ENCODE measurements at regions not wholly inside any gene's neighbourhood (a gene's known extent, or its start where the extent isn't known, plus 50 kb on each side); places are given as distances from the start of the nearest gene placed in this dataset.

GRCh38 chr15:56537881-56538280, 72.9 kb upstream of the MNS1 start:
- POLR2A ChIA-PET: no interaction called here
- no peak for DNase-seq (ENCODE audit: low read depth, low spot score)
- no peak overlapping the region for H3K4me3 ChIP-seq (ENCODE audit: low read depth, low read length)
- CTCF ChIA-PET: no interaction called here
- TF ChIP-seq CTCF (IDR thresholded peaks at IDR 0.05; ENCODE audit: insufficient read depth, low read length, missing control alignments): no peak

- POLR2A ChIA-PET: no interaction called here
- DNase-seq (ENCODE audit: low read depth, low spot score): no peak
- no peak overlapping the region for H3K4me3 ChIP-seq (ENCODE audit: low read depth, low read length)
- CTCF ChIA-PET: interaction anchor here (0.7 to 2.0 kb wide), 2 partner anchors 14 to 40 kb away, joined by 3 to 9 read pairs; no protein-coding TSS in a partner anchor
- TF ChIP-seq CTCF (IDR thresholded peaks at IDR 0.05; ENCODE audit: insufficient read depth, low read length, missing control alignments): no peak
Observed at GRCh38 chr15:56534728-56535127, 69.8 kb upstream of the MNS1 start.

GRCh38 chr15:56533731-56534403, 68.9 kb upstream of the MNS1 start:
- no peak overlapping the region for H3K4me3 ChIP-seq (ENCODE audit: low read depth, low read length)
- ChIA-PET CTCF (interaction anchor here (1.1 to 2.0 kb wide), 2 partner anchors 37 to 39 kb away, joined by 5 to 9 read pairs; no protein-coding TSS in a partner anchor), POLR2A (no interaction called here)
- DNase-seq (ENCODE audit: low read depth, low spot score): no peak
- TF ChIP-seq CTCF (IDR thresholded peaks at IDR 0.05; ENCODE audit: insufficient read depth, low read length, missing control alignments): no peak

GRCh38 chr15:56532721-56533460, 68.0 kb upstream of the MNS1 start:
- no peak for DNase-seq (ENCODE audit: low read depth, low spot score)
- ChIA-PET POLR2A (no interaction called here), CTCF (interaction anchor here (1.1 to 2.0 kb wide), 2 partner anchors 36 to 38 kb away, joined by 5 to 9 read pairs; no protein-coding TSS in a partner anchor)
- H3K4me3 ChIP-seq (ENCODE audit: low read depth, low read length): no peak overlapping the region
- no peak for TF ChIP-seq CTCF (IDR thresholded peaks at IDR 0.05; ENCODE audit: insufficient read depth, low read length, missing control alignments)

- DNase-seq (ENCODE audit: low read depth, low spot score): no peak
- TF ChIP-seq CTCF (IDR thresholded peaks at IDR 0.05; ENCODE audit: insufficient read depth, low read length, missing control alignments): no peak
- ChIA-PET POLR2A (no interaction called here), CTCF (no interaction called here)
- H3K4me3 ChIP-seq (ENCODE audit: low read depth, low read length): no peak overlapping the region
Observed at GRCh38 chr15:56530157-56530556, 65.2 kb upstream of the MNS1 start.

- TF ChIP-seq CTCF (IDR thresholded peaks at IDR 0.05; ENCODE audit: insufficient read depth, low read length, missing control alignments): no peak
- no peak overlapping the region for H3K4me3 ChIP-seq (ENCODE audit: low read depth, low read length)
- DNase-seq (ENCODE audit: low read depth, low spot score): no peak
- CTCF ChIA-PET: no interaction called here
- POLR2A ChIA-PET: no interaction called here
Observed at GRCh38 chr15:56528136-56528535, 63.2 kb upstream of the MNS1 start.
